RWPE1 (cell line): ENCODE measurements at regions not wholly inside any gene's neighbourhood (a gene's known extent, or its start where the extent isn't known, plus 50 kb on each side); places are given as distances from the start of the nearest gene placed in this dataset.

ENCODE experiments used
- CTCF ChIA-PET: fragments of 350-600 bp; sonication (Branson Sonifier 250); formaldehyde crosslinking; extraction: SDS; loops from one replicate; lab custom pipeline; 2021; lab: Yijun Ruan, JAX
- POLR2A ChIA-PET: fragments of 400-600 bp; formaldehyde crosslinking; extraction: SDS; loops from one replicate; lab custom pipeline; 2020; ENCODE audit warnings: antibody characterized with exemption; ENCODE audit not compliant: low non-redundant PET; lab: Yijun Ruan, JAX
- DNase-seq: peaks from one replicate; pipeline ENCODE4 v3.0.0; 2012; ENCODE audit warnings: low spot score
- H3K27ac ChIP-seq: fragments of 450-650 bp; 2 replicates; pipeline ENCODE4 v1.5.1; 2017
- CTCF ChIP-seq: fragments of 450-650 bp; conservative IDR thresholded peaks from 2 replicates; pipeline ENCODE4 v1.5.1; 2017; ENCODE audit warnings: low read depth, mild to moderate bottlenecking

- H3K27ac ChIP-seq, result no peak overlapping the region
- CTCF ChIA-PET, result no interaction called here
- no peak for DNase-seq
- no peak for TF ChIP-seq CTCF
- POLR2A ChIA-PET, result no interaction called here
These were observed 113.8 kb downstream of the PLEKHG1 start for GRCh38 chr6:150713487-150713886.

DNA sequence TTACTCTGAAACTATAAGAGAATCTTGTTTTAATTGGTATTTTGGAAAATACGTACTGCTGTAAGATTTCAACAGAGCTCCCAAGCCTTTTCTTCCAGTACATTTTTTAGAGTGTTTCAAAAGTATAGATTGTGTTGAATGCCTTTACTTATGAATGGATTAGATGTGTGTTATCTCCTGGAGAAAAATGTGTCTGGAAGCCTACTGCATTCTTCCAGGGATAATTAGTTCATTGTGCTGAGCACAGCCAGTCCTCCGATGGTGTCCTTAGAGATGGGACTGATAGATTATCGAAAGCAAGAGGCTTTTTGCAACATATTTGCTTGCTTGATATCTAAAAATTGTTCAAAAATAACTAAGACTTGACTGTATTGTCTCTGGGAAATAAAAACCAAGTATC is 114.2 kb downstream of the PLEKHG1 start:
- TF ChIP-seq CTCF, result no peak
- ChIA-PET CTCF (no interaction called here), POLR2A (no interaction called here)
- H3K27ac ChIP-seq, result no peak overlapping the region
- DNase-seq, result no peak

- DNase-seq, result no peak
- ChIA-PET POLR2A (no interaction called here), CTCF (no interaction called here)
- TF ChIP-seq CTCF, result no peak
- H3K27ac ChIP-seq, result no peak overlapping the region
These were observed 115.4 kb downstream of the PLEKHG1 start for GRCh38 chr6:150715133-150715532.

GRCh38 chr6:150717419-150717818 is 117.7 kb downstream of the PLEKHG1 start:
- ChIA-PET POLR2A (no interaction called here), CTCF (no interaction called here)
- H3K27ac ChIP-seq, result no peak overlapping the region
- peak; percentile 15 for DNase-seq
- no peak for TF ChIP-seq CTCF

DNA sequence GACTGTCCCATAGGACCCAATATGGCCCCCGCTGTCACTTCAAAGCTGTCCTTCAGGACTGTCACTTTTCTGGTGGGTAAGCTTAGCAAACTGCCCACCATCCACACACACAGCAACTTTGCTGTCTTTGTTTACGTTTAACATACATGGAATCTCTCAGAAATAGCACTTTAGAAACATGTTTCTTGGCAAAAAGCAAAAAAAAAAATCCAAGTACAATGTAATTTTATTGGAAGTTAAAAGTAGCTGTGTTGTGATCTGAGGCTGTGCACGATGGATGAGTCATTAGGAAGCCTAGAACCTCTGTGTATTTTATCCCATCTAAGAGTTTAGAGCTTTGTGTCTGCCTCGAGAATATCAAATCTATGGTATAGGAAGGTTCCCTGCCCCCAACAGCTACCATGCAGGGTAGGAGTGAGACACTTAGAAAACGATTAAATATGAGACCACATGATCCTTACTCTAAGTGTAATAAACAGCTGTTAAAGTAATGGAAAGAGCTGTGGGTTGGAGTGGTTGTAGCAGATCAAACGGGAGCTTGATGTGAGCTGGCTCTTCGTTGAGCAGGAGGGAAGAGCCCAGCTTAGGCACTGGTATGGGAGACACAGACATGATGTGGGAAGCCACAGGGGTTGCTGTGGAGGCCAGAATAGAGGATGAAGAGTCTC is 119.5 kb downstream of the PLEKHG1 start:
- H3K27ac ChIP-seq, result no peak overlapping the region
- TF ChIP-seq CTCF, result no peak
- ChIA-PET CTCF (interaction anchor here (0.5 to 1.1 kb wide), 3 partner anchors 135 to 891 kb away, joined by 3 read pairs; no protein-coding TSS in a partner anchor), POLR2A (no interaction called here)
- DNase-seq, result no peak

- DNase-seq, result no peak
- no peak for TF ChIP-seq CTCF
- CTCF ChIA-PET, result interaction anchor here (0.6 to 1.1 kb wide), 2 partner anchors 301 to 891 kb away, joined by 3 read pairs; no protein-coding TSS in a partner anchor
- H3K27ac ChIP-seq, result no peak overlapping the region
- POLR2A ChIA-PET, result no interaction called here
These were observed 120.1 kb downstream of the PLEKHG1 start for GRCh38 chr6:150719831-150720230.
